ENCODE measurements at regions not wholly inside any gene's neighbourhood (a gene's known extent, or its start where the extent isn't known, plus 50 kb on each side); places are given as distances from the start of the nearest gene placed in this dataset.

DNA sequence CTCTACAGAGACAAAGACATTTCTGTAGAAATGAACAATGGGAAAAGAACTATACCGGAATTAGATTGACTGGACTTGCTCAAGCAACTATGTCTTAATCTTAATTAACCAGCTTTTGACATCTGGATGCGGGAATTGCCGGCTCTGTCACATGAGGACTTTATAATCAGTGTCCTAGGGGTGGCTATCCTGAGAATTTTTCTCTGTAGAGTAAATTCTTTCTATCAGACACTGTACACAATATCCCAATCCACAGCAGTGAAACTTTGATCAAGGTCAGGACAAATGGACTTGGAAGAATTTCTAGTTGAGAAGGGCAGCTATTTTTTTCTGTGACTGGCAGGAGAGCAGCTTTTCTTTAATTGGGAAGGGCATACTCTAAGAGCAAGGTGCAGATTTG lies 322.1 kb downstream of the HRH4 start:
- Mint-ChIP-seq H3K27ac (no peak overlapping the region), H3K27me3 (ENCODE audit: low read depth) (no peaks in the 10 kb centered on the region), H3K36me3 (peaks cover 6% of the 10 kb centered on the region), H3K9me3 (peaks cover 15% of the 10 kb centered on the region), H3K4me3 (no peak overlapping the region), H3K4me1 (peaks cover 12% of the 10 kb centered on the region)
- CTCF ChIA-PET, result no interaction called here
- POLR2A ChIA-PET, result no interaction called here
- DNase-seq (ENCODE audit: low spot score), result no peak
- ATAC-seq, result no peak
- TF ChIP-seq USF2 (CRISPR knock-in tag; IDR thresholded peaks at IDR 0.05) (no peak), IRF2 (CRISPR knock-in tag; IDR thresholded peaks at IDR 0.05; ENCODE audit: borderline replicate concordance, low read depth) (no peak), KAT7 (CRISPR knock-in tag; IDR thresholded peaks at IDR 0.05; ENCODE audit: borderline replicate concordance) (no peak), NR2C2 (CRISPR knock-in tag; IDR thresholded peaks at IDR 0.05) (no peak), STAT6 (CRISPR knock-in tag; conservative IDR thresholded peaks at IDR 0.05; ENCODE audit: low read depth) (no peak), RELA (CRISPR knock-in tag; IDR thresholded peaks at IDR 0.05; ENCODE audit: borderline replicate concordance) (no peak), CBFB (CRISPR knock-in tag; IDR thresholded peaks at IDR 0.05; ENCODE audit: low read depth) (no peak), NFYB (CRISPR knock-in tag; conservative IDR thresholded peaks at IDR 0.05; ENCODE audit: low read depth) (no peak)
- TF ChIP-seq, protein P1, sequence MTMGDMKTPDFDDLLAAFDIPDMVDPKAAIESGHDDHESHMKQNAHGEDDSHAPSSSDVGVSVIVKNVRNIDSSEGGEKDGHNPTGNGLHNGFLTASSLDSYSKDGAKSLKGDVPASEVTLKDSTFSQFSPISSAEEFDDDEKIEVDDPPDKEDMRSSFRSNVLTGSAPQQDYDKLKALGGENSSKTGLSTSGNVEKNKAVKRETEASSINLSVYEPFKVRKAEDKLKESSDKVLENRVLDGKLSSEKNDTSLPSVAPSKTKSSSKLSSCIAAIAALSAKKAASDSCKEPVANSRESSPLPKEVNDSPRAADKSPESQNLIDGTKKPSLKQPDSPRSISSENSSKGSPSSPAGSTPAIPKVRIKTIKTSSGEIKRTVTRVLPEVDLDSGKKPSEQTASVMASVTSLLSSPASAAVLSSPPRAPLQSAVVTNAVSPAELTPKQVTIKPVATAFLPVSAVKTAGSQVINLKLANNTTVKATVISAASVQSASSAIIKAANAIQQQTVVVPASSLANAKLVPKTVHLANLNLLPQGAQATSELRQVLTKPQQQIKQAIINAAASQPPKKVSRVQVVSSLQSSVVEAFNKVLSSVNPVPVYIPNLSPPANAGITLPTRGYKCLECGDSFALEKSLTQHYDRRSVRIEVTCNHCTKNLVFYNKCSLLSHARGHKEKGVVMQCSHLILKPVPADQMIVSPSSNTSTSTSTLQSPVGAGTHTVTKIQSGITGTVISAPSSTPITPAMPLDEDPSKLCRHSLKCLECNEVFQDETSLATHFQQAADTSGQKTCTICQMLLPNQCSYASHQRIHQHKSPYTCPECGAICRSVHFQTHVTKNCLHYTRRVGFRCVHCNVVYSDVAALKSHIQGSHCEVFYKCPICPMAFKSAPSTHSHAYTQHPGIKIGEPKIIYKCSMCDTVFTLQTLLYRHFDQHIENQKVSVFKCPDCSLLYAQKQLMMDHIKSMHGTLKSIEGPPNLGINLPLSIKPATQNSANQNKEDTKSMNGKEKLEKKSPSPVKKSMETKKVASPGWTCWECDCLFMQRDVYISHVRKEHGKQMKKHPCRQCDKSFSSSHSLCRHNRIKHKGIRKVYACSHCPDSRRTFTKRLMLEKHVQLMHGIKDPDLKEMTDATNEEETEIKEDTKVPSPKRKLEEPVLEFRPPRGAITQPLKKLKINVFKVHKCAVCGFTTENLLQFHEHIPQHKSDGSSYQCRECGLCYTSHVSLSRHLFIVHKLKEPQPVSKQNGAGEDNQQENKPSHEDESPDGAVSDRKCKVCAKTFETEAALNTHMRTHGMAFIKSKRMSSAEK (CRISPR knock-in tag; IDR thresholded peaks at IDR 0.05; ENCODE audit: borderline replicate concordance), result no peak

DNA sequence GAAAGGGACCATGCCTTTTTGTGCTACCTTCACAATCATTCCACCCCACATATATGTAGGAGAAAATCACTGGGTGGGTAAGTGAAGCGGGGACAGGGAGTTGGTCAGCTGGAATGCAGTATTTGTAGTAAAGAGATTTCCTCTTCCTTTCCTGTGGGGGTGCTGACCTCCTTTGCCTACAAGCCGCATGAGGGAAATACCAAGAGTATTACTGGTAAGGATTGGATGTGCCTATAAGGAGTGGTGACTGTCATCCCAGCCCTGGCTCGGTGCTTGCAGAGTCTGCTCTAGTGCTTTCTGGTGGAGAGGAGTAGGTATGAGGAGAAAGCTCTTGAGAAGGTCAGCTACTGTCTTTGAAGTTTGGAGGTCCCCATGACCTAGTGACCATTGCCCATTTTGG lies 324.6 kb downstream of the HRH4 start:
- TF ChIP-seq ZNF317 (CRISPR knock-in tag; IDR thresholded peaks at IDR 0.05; ENCODE audit: borderline replicate concordance, low read depth) (no peak), ZNF512 (CRISPR knock-in tag; IDR thresholded peaks at IDR 0.05; ENCODE audit: borderline replicate concordance) (no peak), TEAD1 (CRISPR knock-in tag; IDR thresholded peaks at IDR 0.05) (no peak), ESRRA (CRISPR knock-in tag; IDR thresholded peaks at IDR 0.05; ENCODE audit: borderline replicate concordance) (no peak)
- no peak for ATAC-seq
- Mint-ChIP-seq H3K9me3 (peaks cover 21% of the 10 kb centered on the region), H3K36me3 (peaks cover 6% of the 10 kb centered on the region; the same call in 1 of the 2 replicates), H3K4me1 (peaks cover under 1% of the 10 kb centered on the region), H3K4me3 (no peak overlapping the region), H3K27ac (no peak overlapping the region), H3K27me3 (ENCODE audit: low read depth) (no peaks in the 10 kb centered on the region)
- DNase-seq (ENCODE audit: low spot score), result no peak
- CTCF ChIA-PET, result no interaction called here
- POLR2A ChIA-PET, result no interaction called here

- CTCF ChIA-PET, result no interaction called here
- POLR2A ChIA-PET, result no interaction called here
- no peak overlapping the region for H3K27ac Mint-ChIP-seq
- H3K4me3 Mint-ChIP-seq, result no peak overlapping the region
- ATAC-seq, result no peak
- H3K4me1 Mint-ChIP-seq, result peaks cover 9% of the 10 kb centered on the region
- no peak for DNase-seq (ENCODE audit: low spot score)
- no peaks in the 10 kb centered on the region for H3K27me3 Mint-ChIP-seq (ENCODE audit: low read depth)
- peaks cover 24% of the 10 kb centered on the region for H3K9me3 Mint-ChIP-seq
- peaks cover 6% of the 10 kb centered on the region; the same call in 1 of the 2 replicates for H3K36me3 Mint-ChIP-seq
- TF ChIP-seq ZNF671 (CRISPR knock-in tag; IDR thresholded peaks at IDR 0.05) (no peak), AFF4 (CRISPR knock-in tag; IDR thresholded peaks at IDR 0.05; ENCODE audit: borderline replicate concordance) (no peak), RORB (CRISPR knock-in tag; IDR thresholded peaks at IDR 0.05) (no peak), STAT6 (CRISPR knock-in tag; conservative IDR thresholded peaks at IDR 0.05; ENCODE audit: low read depth) (no peak)
Observed at GRCh38 chr18:24786027-24786426, 325.6 kb downstream of the HRH4 start.

Measured in WTC11 (cell line).